GM19395 (cell line): ENCODE measurements at regions not wholly inside any gene's neighbourhood (a gene's known extent, or its start where the extent isn't known, plus 50 kb on each side); places are given as distances from the start of the nearest gene placed in this dataset.

ENCODE experiments used
- ATAC-seq: cut with Tn5 transposase; IDR thresholded peaks from one replicate; pipeline ENCODE4 v1.9.1; 2021; ENCODE audit warnings: mild to moderate bottlenecking, moderate library complexity; ENCODE audit not compliant: unreplicated experiment

- no peak for ATAC-seq
These were observed 528.2 kb downstream of the MRPL39 start for GRCh38 chr21:25079053-25079452.

GRCh38 chr21:25062061-25062460, 545.2 kb downstream of the MRPL39 start:
- ATAC-seq, result no peak

GRCh38 chr21:25054689-25055088, 552.6 kb downstream of the MRPL39 start:
- no peak for ATAC-seq

GRCh38 chr21:25039461-25040380, 567.6 kb downstream of the MRPL39 start:
- ATAC-seq, result peak; percentile 92

- no peak for ATAC-seq
These were observed 570.5 kb downstream of the MRPL39 start for GRCh38 chr21:25036775-25037174.

- no peak for ATAC-seq
These were observed 575.5 kb downstream of the MRPL39 start for GRCh38 chr21:25031750-25032149.

- peak; percentile 56 for ATAC-seq
These were observed 577.7 kb downstream of the MRPL39 start for GRCh38 chr21:25029580-25029979.

- no peak for ATAC-seq
These were observed 581.7 kb downstream of the MRPL39 start for GRCh38 chr21:25025596-25025995.

GRCh38 chr21:25024639-25025038, 582.6 kb downstream of the MRPL39 start:
- no peak for ATAC-seq

- no peak for ATAC-seq
These were observed 601.9 kb downstream of the MRPL39 start for GRCh38 chr21:25005388-25005787.

GRCh38 chr21:25002676-25003075, 604.6 kb downstream of the MRPL39 start:
- ATAC-seq, result no peak

- ATAC-seq, result no peak
These were observed 612.1 kb downstream of the MRPL39 start for GRCh38 chr21:24995216-24995615.

GRCh38 chr21:24994717-24995116, 612.6 kb downstream of the MRPL39 start:
- no peak for ATAC-seq

GRCh38 chr21:24989516-24989915, 617.8 kb downstream of the MRPL39 start:
- no peak for ATAC-seq

GRCh38 chr21:24988941-24989340, 618.3 kb downstream of the MRPL39 start:
- ATAC-seq, result no peak

- peak; percentile 77 for ATAC-seq
These were observed 631.0 kb downstream of the MRPL39 start for GRCh38 chr21:24976238-24976637.

GRCh38 chr21:24969068-24969467, 638.2 kb downstream of the MRPL39 start:
- ATAC-seq, result no peak

- peak; percentile 97 for ATAC-seq
These were observed 651.9 kb downstream of the MRPL39 start for GRCh38 chr21:24955275-24955961.

GRCh38 chr21:24948186-24948585, 659.1 kb downstream of the MRPL39 start:
- ATAC-seq, result no peak

GRCh38 chr21:24945910-24946309, 661.4 kb downstream of the MRPL39 start:
- ATAC-seq, result no peak

GRCh38 chr21:24941316-24942185, 665.7 kb downstream of the MRPL39 start:
- no peak for ATAC-seq
